H9 (cell line): ENCODE measurements at regions not wholly inside any gene's neighbourhood (a gene's known extent, or its start where the extent isn't known, plus 50 kb on each side); places are given as distances from the start of the nearest gene placed in this dataset.

ENCODE experiments used
- DNase-seq: peaks from one replicate; pipeline ENCODE4 v3.0.0-alpha.2; 2017
- H2AFZ ChIP-seq: one replicate; pipeline ENCODE4 v1.6.1; 2013; ENCODE audit warnings: mild to moderate bottlenecking, low read length, control low read depth, moderate library complexity
- H2AK5ac ChIP-seq: 2 replicates; pipeline ENCODE4 v1.6.1; 2013; ENCODE audit warnings: low read length, control low read depth, mixed read lengths; ENCODE audit not compliant: insufficient read length
- H2BK120ac ChIP-seq: one replicate; pipeline ENCODE4 v1.6.1; 2013; ENCODE audit warnings: low read depth, mild to moderate bottlenecking, low read length, control low read depth, inconsistent platforms; ENCODE audit not compliant: poor library complexity, severe bottlenecking
- H2BK12ac ChIP-seq: 2 replicates; pipeline ENCODE4 v1.6.1; 2013; ENCODE audit warnings: low read length, control low read depth, mixed read lengths, low read depth; ENCODE audit not compliant: insufficient read length
- H2BK15ac ChIP-seq: 2 replicates; pipeline ENCODE4 v1.6.1; 2013; ENCODE audit warnings: low read depth, low read length, control low read depth
- H2BK20ac ChIP-seq: one replicate; pipeline ENCODE4 v1.6.1; 2013; ENCODE audit warnings: low read depth, mild to moderate bottlenecking, low read length, control low read depth, inconsistent platforms; ENCODE audit not compliant: poor library complexity, severe bottlenecking
- H2BK5ac ChIP-seq: 2 replicates; pipeline ENCODE4 v1.6.1; 2013; ENCODE audit warnings: low read length, control low read depth, mixed read lengths; ENCODE audit not compliant: insufficient read length
- H3K14ac ChIP-seq: 2 replicates; pipeline ENCODE4 v1.6.1; 2013; ENCODE audit warnings: low read length, control low read depth; ENCODE audit not compliant: insufficient read depth
- H3K18ac ChIP-seq: 2 replicates; pipeline ENCODE4 v1.6.1; 2013; ENCODE audit warnings: low read depth, mild to moderate bottlenecking, mixed read lengths, low read length, control low read depth; ENCODE audit not compliant: insufficient read length
- H3K23ac ChIP-seq: 2 replicates; pipeline ENCODE4 v1.6.1; 2013; ENCODE audit warnings: low read length, control low read depth, mixed read lengths, low read depth; ENCODE audit not compliant: insufficient read length
- H3K23me2 ChIP-seq: 2 replicates; pipeline ENCODE4 v1.6.1; 2013; ENCODE audit warnings: low read depth, mild to moderate bottlenecking, mixed read lengths, low read length, control low read depth; ENCODE audit not compliant: insufficient read length, poor library complexity, severe bottlenecking
- H3K27ac ChIP-seq: 2 replicates; pipeline ENCODE4 v1.5.1; 2013; ENCODE audit warnings: low read length, control low read depth, mixed read lengths, low read depth; ENCODE audit not compliant: insufficient read length
- H3K27me3 ChIP-seq: 2 replicates; pipeline ENCODE4 v1.6.1; 2013; ENCODE audit warnings: low read length, control low read depth, inconsistent platforms; ENCODE audit not compliant: insufficient read depth
- H3K4ac ChIP-seq: 2 replicates; pipeline ENCODE4 v1.6.1; 2013; ENCODE audit warnings: low read depth, mild to moderate bottlenecking, control low read depth, inconsistent platforms, low read length, moderate library complexity
- H3K4me1 ChIP-seq: 2 replicates; pipeline ENCODE4 v1.6.1; 2013; ENCODE audit warnings: low read length, control low read depth, inconsistent platforms; ENCODE audit not compliant: insufficient read depth
- H3K4me2 ChIP-seq: 2 replicates; pipeline ENCODE4 v1.6.1; 2013; ENCODE audit warnings: low read length, control low read depth, mixed read lengths; ENCODE audit not compliant: insufficient read length, insufficient read depth
- H3K56ac ChIP-seq: 2 replicates; pipeline ENCODE4 v1.6.1; 2013; ENCODE audit warnings: low read depth, mild to moderate bottlenecking, mixed read lengths, low read length, control low read depth; ENCODE audit not compliant: insufficient read length
- H3K79me1 ChIP-seq: 2 replicates; pipeline ENCODE4 v1.6.1; 2013; ENCODE audit warnings: low read depth, mild to moderate bottlenecking, moderate library complexity, low read length, control low read depth, inconsistent platforms; ENCODE audit not compliant: insufficient read depth, poor library complexity, severe bottlenecking
- H3K79me2 ChIP-seq: 2 replicates; pipeline ENCODE4 v1.6.1; 2013; ENCODE audit warnings: low read length, control low read depth, inconsistent platforms; ENCODE audit not compliant: insufficient read depth
- H3K9ac ChIP-seq: 2 replicates; pipeline ENCODE4 v1.6.1; 2013; ENCODE audit warnings: low read length, control low read depth, mixed read lengths; ENCODE audit not compliant: insufficient read length; ENCODE audit errors: extremely low read depth
- H3K9me3 ChIP-seq: one replicate; pipeline ENCODE4 v1.6.1; 2013; ENCODE audit warnings: low read depth, low read length, inconsistent platforms; ENCODE audit not compliant: control insufficient read depth
- H3T11ph ChIP-seq: one replicate; pipeline ENCODE4 v1.6.1; 2013; ENCODE audit warnings: mild to moderate bottlenecking, low read length, control low read depth, inconsistent platforms
- H4K20me1 ChIP-seq: one replicate; pipeline ENCODE4 v1.6.1; 2013; ENCODE audit not compliant: control insufficient read depth, insufficient read length, insufficient read depth
- H4K5ac ChIP-seq: 2 replicates; pipeline ENCODE4 v1.6.1; 2013; ENCODE audit warnings: low read depth, mild to moderate bottlenecking, mixed read lengths, low read length, control low read depth; ENCODE audit not compliant: insufficient read length
- H4K8ac ChIP-seq: replicated peaks from 2 replicates; pipeline ENCODE4 v1.6.1; 2013; ENCODE audit warnings: low read length, control low read depth, mixed read lengths, low read depth; ENCODE audit not compliant: insufficient read length
- H4K91ac ChIP-seq: 2 replicates; pipeline ENCODE4 v1.6.1; 2013; ENCODE audit warnings: low read depth, mild to moderate bottlenecking, moderate library complexity, mixed read lengths, low read length, control low read depth; ENCODE audit not compliant: insufficient read length
- H3K27ac Mint-ChIP-seq, 3 experiments: 2 replicates in 2 of 3; 3 replicates in 1 of 3; pipeline ENCODE4 v1.8.0; 2020 to 2021; ENCODE audit warnings: mixed read lengths in 3 of 3, mild to moderate bottlenecking in 1 of 3, moderate library complexity in 1 of 3
- H3K27me3 Mint-ChIP-seq: 2 replicates; pipeline ENCODE4 v1.8.0; 2021; ENCODE audit warnings: low read depth, mild to moderate bottlenecking, moderate library complexity, mixed read lengths
- H3K36me3 Mint-ChIP-seq, 3 experiments: 2 replicates in 2 of 3; 3 replicates in 1 of 3; pipeline ENCODE4 v1.8.0; 2020 to 2021; ENCODE audit warnings: low read depth in 3 of 3, mixed read lengths in 3 of 3; ENCODE audit not compliant: insufficient read depth in 1 of 3
- H3K4me1 Mint-ChIP-seq, 2 experiments: 2 replicates each; pipeline ENCODE4 v1.8.0; 2020; ENCODE audit warnings: mixed read lengths in 2 of 2
- H3K4me3 Mint-ChIP-seq, 2 experiments: 2 replicates in 1 of 2; 3 replicates in 1 of 2; pipeline ENCODE4 v1.8.0; 2020 to 2021; ENCODE audit warnings: mild to moderate bottlenecking in 2 of 2, mixed read lengths in 2 of 2, moderate library complexity in 1 of 2
- H3K9me3 Mint-ChIP-seq, 2 experiments: 2 replicates in 1 of 2; 3 replicates in 1 of 2; pipeline ENCODE4 v1.8.0; 2020; ENCODE audit warnings: mild to moderate bottlenecking in 2 of 2, mixed read lengths in 2 of 2, moderate library complexity in 1 of 2
- WGBS: extraction: QIAGEN DNeasy Blood & Tissue Kit; methylation state at CpG from one replicate; pipeline ENCODE4 v1.1.7; 2013; ENCODE audit warnings: missing lambda C conversion rate, low lambda C conversion rate, mixed read lengths; ENCODE audit not compliant: insufficient read length; ENCODE audit errors: extremely low coverage; 5-methylcytosine and 5-hydroxymethylcytosine counted together
- TF ChIP-seq, protein P1 (sequence below): fragments of 200-600 bp; sonication (generic); conservative IDR thresholded peaks from 3 replicates; pipeline ENCODE4 v1.8.0; 2021; ENCODE audit warnings: antibody characterized with exemption, mild to moderate bottlenecking

DNA sequence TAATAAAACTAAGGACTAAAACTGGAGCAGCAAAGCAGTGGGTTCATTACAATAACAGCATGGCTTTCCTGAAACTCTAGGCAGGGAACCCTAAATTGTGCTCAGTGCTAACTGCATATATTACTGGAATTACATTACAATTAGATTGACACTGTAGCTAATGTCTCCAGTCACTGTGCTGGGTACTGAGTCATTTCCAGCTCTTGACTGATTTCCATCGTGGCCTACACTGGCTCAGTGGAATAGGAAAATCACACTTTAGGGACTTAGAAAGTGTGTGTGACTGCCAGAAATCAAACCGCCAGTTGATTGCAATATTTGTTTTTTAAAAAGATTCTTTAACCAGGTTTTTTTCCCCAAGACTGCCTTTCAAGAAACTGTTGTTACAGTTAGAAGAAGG lies 1447.4 kb upstream of the GOT2 start:
- TF ChIP-seq, protein P1, sequence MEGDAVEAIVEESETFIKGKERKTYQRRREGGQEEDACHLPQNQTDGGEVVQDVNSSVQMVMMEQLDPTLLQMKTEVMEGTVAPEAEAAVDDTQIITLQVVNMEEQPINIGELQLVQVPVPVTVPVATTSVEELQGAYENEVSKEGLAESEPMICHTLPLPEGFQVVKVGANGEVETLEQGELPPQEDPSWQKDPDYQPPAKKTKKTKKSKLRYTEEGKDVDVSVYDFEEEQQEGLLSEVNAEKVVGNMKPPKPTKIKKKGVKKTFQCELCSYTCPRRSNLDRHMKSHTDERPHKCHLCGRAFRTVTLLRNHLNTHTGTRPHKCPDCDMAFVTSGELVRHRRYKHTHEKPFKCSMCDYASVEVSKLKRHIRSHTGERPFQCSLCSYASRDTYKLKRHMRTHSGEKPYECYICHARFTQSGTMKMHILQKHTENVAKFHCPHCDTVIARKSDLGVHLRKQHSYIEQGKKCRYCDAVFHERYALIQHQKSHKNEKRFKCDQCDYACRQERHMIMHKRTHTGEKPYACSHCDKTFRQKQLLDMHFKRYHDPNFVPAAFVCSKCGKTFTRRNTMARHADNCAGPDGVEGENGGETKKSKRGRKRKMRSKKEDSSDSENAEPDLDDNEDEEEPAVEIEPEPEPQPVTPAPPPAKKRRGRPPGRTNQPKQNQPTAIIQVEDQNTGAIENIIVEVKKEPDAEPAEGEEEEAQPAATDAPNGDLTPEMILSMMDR = no peak
- Histone ChIP-seq H3K27me3 (no peaks in the 10 kb centered on the region), H3K79me1 (no peaks in the 10 kb centered on the region), H2BK20ac (no peak overlapping the region), H3K4ac (no peak overlapping the region), H3K79me2 (no peaks in the 10 kb centered on the region), H4K91ac (no peak overlapping the region), H2AK5ac (no peak overlapping the region), H3K23ac (no peak overlapping the region), H4K20me1 (no peaks in the 10 kb centered on the region), H4K8ac (no peak overlapping the region), H3K4me2 (no peak overlapping the region), H3K9me3 (no peaks in the 10 kb centered on the region), H3K23me2 (no peaks in the 10 kb centered on the region), H3K27ac (no peak overlapping the region), H3K18ac (no peak overlapping the region), H2BK15ac (no peak overlapping the region), H2BK120ac (no peak overlapping the region), H2AFZ (no peak overlapping the region), H2BK12ac (no peak overlapping the region), H3K56ac (no peak overlapping the region), H2BK5ac (no peak overlapping the region), H3K9ac (no peak overlapping the region), H4K5ac (no peak overlapping the region), H3K14ac (no peak overlapping the region), H3T11ph (no peak overlapping the region), H3K4me1 (0 out of 2 replicates have a peak, but pooled peaks cover 2% of the 10 kb centered on the region)
- Mint-ChIP-seq H3K27me3 (no peaks in the 10 kb centered on the region), H3K27ac (no peak overlapping the region; a peak in 1 of 7 replicates), H3K4me3 (no peak overlapping the region), H3K4me1 (peaks cover 4 to 11% of the 10 kb centered on the region in 2 experiments; a peak in 3 of 4 replicates), H3K9me3 (no peaks in the 10 kb centered on the region), H3K36me3 (no peaks in the 10 kb centered on the region)
- no peak for DNase-seq
- WGBS = no CpG with 5 or more reads among the region's 2 CpGs
